Left renal cortex interstitium (tissue), 4 donors: ENCODE measurements at regions not wholly inside any gene's neighbourhood (a gene's known extent, or its start where the extent isn't known, plus 50 kb on each side); places are given as distances from the start of the nearest gene placed in this dataset.

Experiments used
- DNase-seq, 4 donors: peaks; one replicate each; pipeline ENCODE4 v3.0.0-alpha.2; 2013; ENCODE audit warnings: low read depth in 4 of 4, low spot score in 2 of 4, missing footprints in 1 of 4

- DNase-seq = no peak
Observed at GRCh38 chr3:165359005-165359404, 162.8 kb upstream of the SLITRK3 start.

GRCh38 chr3:165355316-165355715, 159.1 kb upstream of the SLITRK3 start:
- no peak for DNase-seq

- no peak for DNase-seq
Observed at GRCh38 chr3:165347526-165347925, 151.3 kb upstream of the SLITRK3 start.

GRCh38 chr3:165346503-165346902, 150.3 kb upstream of the SLITRK3 start:
- no peak for DNase-seq

- DNase-seq = no peak
Observed at GRCh38 chr3:165343185-165343584, 147.0 kb upstream of the SLITRK3 start.

- no peak for DNase-seq
Observed at GRCh38 chr3:165339753-165340152, 143.6 kb upstream of the SLITRK3 start.

GRCh38 chr3:165336786-165337185, 140.6 kb upstream of the SLITRK3 start:
- no peak for DNase-seq
